Lower leg skin (tissue), 3 donors: ENCODE measurements at regions not wholly inside any gene's neighbourhood (a gene's known extent, or its start where the extent isn't known, plus 50 kb on each side); places are given as distances from the start of the nearest gene placed in this dataset.

Experiments used
- CTCF ChIP-seq, 3 donors: fragments of 450-650 bp; IDR thresholded peaks; one replicate each; pipeline ENCODE4 v1.5.1; 2016; ENCODE audit warnings: antibody characterized with exemption in 3 of 3, mild to moderate bottlenecking in 3 of 3, moderate library complexity in 2 of 3
- POLR2A ChIP-seq, 2 donors: fragments of 450-650 bp; IDR thresholded peaks; one replicate each; pipeline ENCODE4 v1.6.1; 2016 to 2017; ENCODE audit warnings: antibody characterized with exemption in 2 of 2, mild to moderate bottlenecking in 1 of 2, moderate library complexity in 1 of 2

DNA sequence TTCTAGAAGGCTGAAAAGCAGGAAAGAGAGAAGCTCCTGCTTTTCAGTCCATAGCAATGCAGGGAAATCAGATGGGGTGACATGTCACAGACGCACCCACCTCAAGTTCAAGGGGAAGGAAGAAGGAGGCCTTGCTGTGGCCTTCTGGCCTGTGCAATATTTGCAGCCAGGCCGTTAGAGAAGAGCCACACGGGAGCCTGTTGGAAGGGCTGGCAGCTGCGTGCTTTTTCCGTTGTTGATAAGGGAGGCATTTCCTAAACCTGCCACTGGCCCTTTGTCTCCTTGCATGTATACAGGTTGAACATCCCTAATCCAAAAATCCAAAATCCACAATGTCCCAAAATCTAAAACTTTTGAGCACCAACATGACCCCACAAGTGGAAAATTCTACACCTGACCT is 492.5 kb upstream of the ZMIZ1 start:
- no peak for TF ChIP-seq CTCF (IDR thresholded peaks at IDR 0.05)
- TF ChIP-seq POLR2A (IDR thresholded peaks at IDR 0.05) = no peak
